Parathyroid adenoma (tissue), 2 donors: ENCODE measurements at regions not wholly inside any gene's neighbourhood (a gene's known extent, or its start where the extent isn't known, plus 50 kb on each side); places are given as distances from the start of the nearest gene placed in this dataset.
"Not testable (repeated sequence)": the region's sequence is repeated elsewhere in the genome, so short reads cannot be mapped to it uniquely, and the experiment has no call there.

Experiments
- H2AFZ ChIP-seq: fragments of 300-600 bp; sonication (generic); one replicate; pipeline ENCODE4 v1.7.0; 2017; ENCODE audit warnings: antibody characterized with exemption, mild to moderate bottlenecking
- H3K27ac ChIP-seq: fragments of 300-600 bp; sonication (generic); one replicate; pipeline ENCODE4 v1.7.0; 2017
- H3K27me3 ChIP-seq: fragments of 300-600 bp; sonication (generic); one replicate; pipeline ENCODE4 v1.7.0; 2017; ENCODE audit warnings: low read length; ENCODE audit not compliant: control insufficient read depth, insufficient read depth
- H3K36me3 ChIP-seq: fragments of 300-600 bp; sonication (generic); one replicate; pipeline ENCODE4 v1.7.0; 2017; ENCODE audit warnings: low read length; ENCODE audit not compliant: control insufficient read depth, insufficient read depth
- H3K4me1 ChIP-seq: fragments of 300-600 bp; sonication (generic); one replicate; pipeline ENCODE4 v1.7.0; 2017; ENCODE audit warnings: control low read depth
- H3K4me2 ChIP-seq: fragments of 300-600 bp; sonication (generic); one replicate; pipeline ENCODE4 v1.7.0; 2017; ENCODE audit warnings: low read length
- H3K4me3 ChIP-seq: fragments of 300-600 bp; sonication (generic); one replicate; pipeline ENCODE4 v1.7.0; 2017; ENCODE audit warnings: low read depth, low read length
- H3K79me2 ChIP-seq: fragments of 300-600 bp; sonication (generic); one replicate; pipeline ENCODE4 v1.7.0; 2017; ENCODE audit warnings: control low read depth
- H3K9ac ChIP-seq: fragments of 300-600 bp; sonication (generic); one replicate; pipeline ENCODE4 v1.7.0; 2017; ENCODE audit warnings: mild to moderate bottlenecking
- H3K9me3 ChIP-seq: fragments of 300-600 bp; sonication (generic); one replicate; pipeline ENCODE4 v1.7.0; 2017; ENCODE audit warnings: low read length; ENCODE audit not compliant: control insufficient read depth
- TF ChIP-seq, protein P1 (sequence below): fragments of 300-600 bp; sonication (generic); IDR thresholded peaks from one replicate; pipeline ENCODE4 v1.7.0; 2017; ENCODE audit warnings: antibody characterized with exemption, mild to moderate bottlenecking
- donor health status: primary hyperparathyroidism.

DNA sequence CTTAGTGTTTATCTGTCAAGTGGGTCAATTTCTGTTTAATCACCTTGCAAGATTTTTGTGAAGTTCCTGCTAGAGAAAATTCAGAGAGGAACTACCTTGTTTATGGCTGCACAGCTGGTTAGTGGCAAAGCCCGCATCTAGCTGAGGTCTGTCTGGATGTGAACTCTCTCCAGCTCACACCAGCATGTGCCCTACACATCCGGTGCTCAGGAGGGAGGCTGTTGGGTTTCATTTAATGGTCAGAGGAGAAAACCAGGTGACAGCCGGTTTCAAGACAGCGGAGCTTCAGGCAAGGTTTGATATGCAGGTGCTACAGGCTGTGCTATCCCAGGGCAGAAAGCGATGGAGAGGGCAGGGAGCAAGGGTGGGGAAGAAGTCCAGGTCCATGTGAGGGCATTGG, 351.1 kb downstream of the ACTR3B start:
- H3K9ac ChIP-seq, result no peak overlapping the region
- H3K79me2 ChIP-seq, result no peaks in the 10 kb centered on the region
- no peak overlapping the region for H3K27ac ChIP-seq
- H3K36me3 ChIP-seq, result no peaks in the 10 kb centered on the region
- H3K9me3 ChIP-seq, result no peaks in the 10 kb centered on the region
- H3K4me1 ChIP-seq, result no peaks in the 10 kb centered on the region
- no peak overlapping the region for H2AFZ ChIP-seq
- TF ChIP-seq, protein P1, sequence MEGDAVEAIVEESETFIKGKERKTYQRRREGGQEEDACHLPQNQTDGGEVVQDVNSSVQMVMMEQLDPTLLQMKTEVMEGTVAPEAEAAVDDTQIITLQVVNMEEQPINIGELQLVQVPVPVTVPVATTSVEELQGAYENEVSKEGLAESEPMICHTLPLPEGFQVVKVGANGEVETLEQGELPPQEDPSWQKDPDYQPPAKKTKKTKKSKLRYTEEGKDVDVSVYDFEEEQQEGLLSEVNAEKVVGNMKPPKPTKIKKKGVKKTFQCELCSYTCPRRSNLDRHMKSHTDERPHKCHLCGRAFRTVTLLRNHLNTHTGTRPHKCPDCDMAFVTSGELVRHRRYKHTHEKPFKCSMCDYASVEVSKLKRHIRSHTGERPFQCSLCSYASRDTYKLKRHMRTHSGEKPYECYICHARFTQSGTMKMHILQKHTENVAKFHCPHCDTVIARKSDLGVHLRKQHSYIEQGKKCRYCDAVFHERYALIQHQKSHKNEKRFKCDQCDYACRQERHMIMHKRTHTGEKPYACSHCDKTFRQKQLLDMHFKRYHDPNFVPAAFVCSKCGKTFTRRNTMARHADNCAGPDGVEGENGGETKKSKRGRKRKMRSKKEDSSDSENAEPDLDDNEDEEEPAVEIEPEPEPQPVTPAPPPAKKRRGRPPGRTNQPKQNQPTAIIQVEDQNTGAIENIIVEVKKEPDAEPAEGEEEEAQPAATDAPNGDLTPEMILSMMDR, result no peak
- H3K27me3 ChIP-seq, result no peaks in the 10 kb centered on the region
- no peak overlapping the region for H3K4me2 ChIP-seq
- no peak overlapping the region for H3K4me3 ChIP-seq

DNA sequence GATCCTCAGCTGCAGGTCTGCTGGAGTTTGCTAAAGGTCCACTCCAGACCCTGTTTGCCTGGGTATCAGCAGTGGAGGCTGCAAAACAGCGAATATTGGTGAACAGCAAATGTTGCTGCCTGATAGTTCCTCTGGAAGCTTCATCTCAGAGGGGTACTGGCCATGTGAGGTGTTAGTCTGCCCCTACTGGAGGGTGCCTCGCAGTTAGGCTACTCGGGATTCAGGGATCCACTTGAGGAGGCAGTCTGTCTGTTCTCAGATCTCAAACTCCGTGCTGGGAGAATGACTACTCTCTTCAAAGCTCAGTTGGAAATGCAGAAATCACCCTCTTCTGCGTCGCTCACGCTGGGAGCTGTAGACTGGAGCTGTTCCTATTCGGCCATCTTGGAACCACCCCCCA, 362.7 kb downstream of the ACTR3B start:
- H3K4me1 ChIP-seq, H3K9me3 ChIP-seq, H3K9ac ChIP-seq, H3K79me2 ChIP-seq, H3K27me3 ChIP-seq, H3K27ac ChIP-seq, H3K36me3 ChIP-seq, H3K4me3 ChIP-seq, H2AFZ ChIP-seq, H3K4me2 ChIP-seq: not testable (repeated sequence)

DNA sequence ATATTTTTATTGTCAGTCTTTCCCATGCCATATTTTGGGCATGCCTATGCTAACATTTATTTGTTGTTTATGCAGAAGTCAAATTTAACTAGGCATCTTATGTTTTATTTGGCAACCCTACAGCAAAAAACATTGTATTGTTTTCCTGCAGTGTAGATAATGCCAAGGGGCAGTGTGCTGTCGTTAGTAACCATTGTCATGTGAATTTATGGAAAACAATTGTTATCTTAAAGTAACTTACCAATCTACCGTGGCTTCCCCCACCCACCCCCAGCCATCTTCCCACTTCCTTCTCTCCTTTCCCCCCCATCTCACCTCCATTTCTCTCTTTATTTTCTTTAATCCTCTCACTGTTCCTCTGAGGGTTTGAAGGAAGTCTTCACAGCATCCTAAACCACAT, 370.5 kb downstream of the ACTR3B start:
- H3K4me3 ChIP-seq, result no peak overlapping the region

DNA sequence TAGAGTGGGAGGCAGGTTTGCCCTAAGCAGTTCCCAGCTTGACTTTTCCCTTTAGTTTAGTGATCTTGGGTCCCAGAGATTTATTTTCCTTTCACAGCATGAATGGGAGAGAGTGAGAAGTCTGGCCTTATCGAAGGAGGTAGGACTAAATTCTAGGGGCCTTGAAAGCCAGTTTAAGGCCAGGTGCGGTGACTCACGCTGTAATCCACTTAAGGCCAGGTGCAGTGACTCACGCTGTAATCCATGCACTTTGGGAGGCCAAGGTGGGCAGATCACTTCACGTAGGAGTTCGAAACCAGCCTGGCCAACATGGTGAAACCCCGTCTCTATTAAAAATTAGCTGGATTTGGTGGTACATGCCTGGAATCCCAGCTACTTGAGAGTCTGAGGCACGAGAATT, 392.2 kb downstream of the ACTR3B start:
- Histone ChIP-seq H3K4me3 (no peak overlapping the region), H3K79me2 (no peaks in the 10 kb centered on the region), H3K36me3 (no peaks in the 10 kb centered on the region), H3K9me3 (no peaks in the 10 kb centered on the region), H3K4me1 (no peaks in the 10 kb centered on the region), H3K27ac (no peak overlapping the region), H3K4me2 (no peak overlapping the region), H3K9ac (no peak overlapping the region), H2AFZ (no peak overlapping the region), H3K27me3 (no peaks in the 10 kb centered on the region)
- TF ChIP-seq, protein P1, result no peak

More for the DNA sequence above, 370.5 kb downstream of the ACTR3B start:
- no peak overlapping the region for H3K27ac ChIP-seq
- no peak overlapping the region for H3K4me2 ChIP-seq
- H3K79me2 ChIP-seq, result no peaks in the 10 kb centered on the region
- H3K36me3 ChIP-seq, result no peaks in the 10 kb centered on the region
- no peaks in the 10 kb centered on the region for H3K9me3 ChIP-seq
- H3K9ac ChIP-seq, result no peak overlapping the region
- H2AFZ ChIP-seq, result no peak overlapping the region
- TF ChIP-seq, protein P1, result no peak
- H3K4me1 ChIP-seq, result no peaks in the 10 kb centered on the region
- H3K27me3 ChIP-seq, result no peaks in the 10 kb centered on the region

DNA sequence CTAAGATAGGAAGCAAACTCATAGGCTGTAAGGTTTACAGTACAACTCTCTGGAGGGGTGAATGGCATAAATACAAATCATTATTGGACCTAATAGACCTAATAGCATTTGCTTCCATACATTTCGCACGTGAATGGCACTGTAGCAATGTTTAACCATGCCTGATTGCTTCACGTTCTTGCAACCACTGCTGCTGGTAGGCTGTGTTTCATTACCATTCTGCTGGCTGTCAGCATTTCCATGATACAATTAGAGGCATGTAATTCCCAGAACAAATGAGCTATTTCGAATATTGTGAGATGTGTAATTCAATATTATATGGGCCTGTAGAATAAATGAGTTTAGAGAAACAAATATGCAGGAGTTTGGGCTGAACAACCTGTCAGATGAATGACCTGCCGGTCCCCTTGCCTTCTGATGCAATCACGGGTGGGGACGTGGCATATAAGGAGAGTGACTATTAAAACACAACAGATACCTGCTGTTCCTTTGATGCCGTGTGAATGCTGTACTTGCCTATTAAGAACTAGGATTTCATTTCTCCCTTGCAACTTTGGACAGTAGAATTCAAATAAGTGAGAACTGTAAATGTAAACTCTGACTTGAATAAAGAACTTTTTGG, 393.4 kb downstream of the ACTR3B start:
- no peaks in the 10 kb centered on the region for H3K4me1 ChIP-seq
- H3K79me2 ChIP-seq, result no peaks in the 10 kb centered on the region
- H3K9ac ChIP-seq, result no peak overlapping the region
- H3K36me3 ChIP-seq, result no peaks in the 10 kb centered on the region
- no peaks in the 10 kb centered on the region for H3K27me3 ChIP-seq
- no peak overlapping the region for H3K4me3 ChIP-seq
- no peak overlapping the region for H2AFZ ChIP-seq
- no peak overlapping the region for H3K4me2 ChIP-seq
- no peaks in the 10 kb centered on the region for H3K9me3 ChIP-seq
- TF ChIP-seq, protein P1, result no peak
- H3K27ac ChIP-seq, result no peak overlapping the region
